OCI-LY3 (cell line): ENCODE measurements at regions not wholly inside any gene's neighbourhood (a gene's known extent, or its start where the extent isn't known, plus 50 kb on each side); places are given as distances from the start of the nearest gene placed in this dataset.

ENCODE experiments used
- H2AFZ ChIP-seq: fragments of 200-600, 300-600 bp; shearing (Covaris generic); 2 replicates; pipeline ENCODE4 v1.6.0; 2014; ENCODE audit warnings: antibody characterized with exemption, low read depth, low read length
- H3K27ac ChIP-seq: fragments of 200-600, 300-600 bp; sonication (generic); 2 replicates; pipeline ENCODE4 v1.5.1; 2014; ENCODE audit warnings: mild to moderate bottlenecking, low read length, moderate library complexity, mixed read lengths
- H3K27me3 ChIP-seq: fragments of 200-600, 300-600 bp; sonication (generic); 2 replicates; pipeline ENCODE4 v1.6.1; 2014; ENCODE audit warnings: low read depth, low read length, mixed read lengths
- H3K36me3 ChIP-seq: fragments of 200-600, 300-600 bp; sonication (generic); replicated peaks from 2 replicates; pipeline ENCODE3; 2014; ENCODE audit warnings: low read depth, low read length, mixed read lengths
- H3K4me1 ChIP-seq: fragments of 300-600, 200-600 bp; sonication (generic); 2 replicates; pipeline ENCODE4 v1.6.1; 2014; ENCODE audit warnings: low read length, mixed read lengths
- H3K4me2 ChIP-seq: fragments of 200-600, 300-600 bp; sonication (generic); 2 replicates; pipeline ENCODE4 v1.6.1; 2014; ENCODE audit warnings: low read length, mixed read lengths
- H3K4me3 ChIP-seq: fragments of 300-600, 200-600 bp; sonication (generic); 2 replicates; pipeline ENCODE4 v1.5.1; 2014; ENCODE audit warnings: antibody characterized with exemption, mild to moderate bottlenecking, low read length, moderate library complexity
- H3K79me2 ChIP-seq: fragments of 300-600, 200-600 bp; shearing (Covaris generic); 2 replicates; pipeline ENCODE4 v1.6.1; 2014; ENCODE audit warnings: mild to moderate bottlenecking, low read length, mixed read lengths
- H3K9ac ChIP-seq: fragments of 300-600, 200-600 bp; shearing (Covaris generic); 2 replicates; pipeline ENCODE4 v1.6.0; 2014; ENCODE audit warnings: mild to moderate bottlenecking, low read length, moderate library complexity
- H3K9me3 ChIP-seq: fragments of 200-600, 300-600 bp; shearing (Covaris generic); 2 replicates; pipeline ENCODE4 v1.6.1; 2014; ENCODE audit warnings: low read length, mixed read lengths; ENCODE audit not compliant: insufficient read depth
- H4K20me1 ChIP-seq: fragments of 200-600, 300-600 bp; sonication (generic); 2 replicates; pipeline ENCODE4 v1.6.1; 2016; ENCODE audit warnings: low read length, mixed read lengths; ENCODE audit not compliant: insufficient read depth
- EZH2phosphoT487 ChIP-seq: fragments of 200-600 bp; shearing (Covaris generic); IDR thresholded peaks from 2 replicates; pipeline ENCODE4 v1.6.1; 2018; ENCODE audit warnings: antibody characterized with exemption, mixed run types, low read depth
- TF ChIP-seq, protein P1 (sequence below): fragments of 200-600, 300-600 bp; sonication (generic); IDR thresholded peaks from 2 replicates; pipeline ENCODE4 v1.5.1; 2014; ENCODE audit warnings: antibody characterized with exemption, low read length, low read depth

DNA sequence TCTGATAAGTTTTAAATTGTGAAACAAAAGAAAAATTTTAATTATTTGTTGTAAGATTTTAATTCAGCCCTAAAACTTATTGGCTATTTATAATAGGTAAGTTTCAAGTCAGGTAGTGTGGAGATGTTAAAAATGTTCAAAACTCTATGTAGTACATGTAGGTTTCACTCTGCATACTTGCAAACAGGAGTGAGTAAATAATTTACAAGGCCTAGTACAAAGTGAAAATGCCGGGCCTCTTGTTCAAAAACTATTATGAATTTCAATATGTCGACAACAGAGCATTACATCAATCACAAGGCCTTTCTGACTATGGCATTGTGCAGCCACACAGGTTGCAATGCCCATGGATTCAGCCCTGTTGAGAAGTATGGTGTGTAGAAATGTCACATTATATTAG, 80.9 kb upstream of the GRIK2 start:
- Histone ChIP-seq H3K9me3 (no peaks in the 10 kb centered on the region), H3K27ac (no peak overlapping the region), H2AFZ (no peak overlapping the region), H3K36me3 (no peaks in the 10 kb centered on the region), H3K4me1 (no peaks in the 10 kb centered on the region), H3K9ac (no peak overlapping the region), H3K4me2 (no peak overlapping the region), H4K20me1 (no peaks in the 10 kb centered on the region), H3K4me3 (no peak overlapping the region), H3K79me2 (no peaks in the 10 kb centered on the region), H3K27me3 (no peaks in the 10 kb centered on the region)
- no peak for TF ChIP-seq EZH2phosphoT487
- TF ChIP-seq, protein P1, sequence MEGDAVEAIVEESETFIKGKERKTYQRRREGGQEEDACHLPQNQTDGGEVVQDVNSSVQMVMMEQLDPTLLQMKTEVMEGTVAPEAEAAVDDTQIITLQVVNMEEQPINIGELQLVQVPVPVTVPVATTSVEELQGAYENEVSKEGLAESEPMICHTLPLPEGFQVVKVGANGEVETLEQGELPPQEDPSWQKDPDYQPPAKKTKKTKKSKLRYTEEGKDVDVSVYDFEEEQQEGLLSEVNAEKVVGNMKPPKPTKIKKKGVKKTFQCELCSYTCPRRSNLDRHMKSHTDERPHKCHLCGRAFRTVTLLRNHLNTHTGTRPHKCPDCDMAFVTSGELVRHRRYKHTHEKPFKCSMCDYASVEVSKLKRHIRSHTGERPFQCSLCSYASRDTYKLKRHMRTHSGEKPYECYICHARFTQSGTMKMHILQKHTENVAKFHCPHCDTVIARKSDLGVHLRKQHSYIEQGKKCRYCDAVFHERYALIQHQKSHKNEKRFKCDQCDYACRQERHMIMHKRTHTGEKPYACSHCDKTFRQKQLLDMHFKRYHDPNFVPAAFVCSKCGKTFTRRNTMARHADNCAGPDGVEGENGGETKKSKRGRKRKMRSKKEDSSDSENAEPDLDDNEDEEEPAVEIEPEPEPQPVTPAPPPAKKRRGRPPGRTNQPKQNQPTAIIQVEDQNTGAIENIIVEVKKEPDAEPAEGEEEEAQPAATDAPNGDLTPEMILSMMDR = no peak

DNA sequence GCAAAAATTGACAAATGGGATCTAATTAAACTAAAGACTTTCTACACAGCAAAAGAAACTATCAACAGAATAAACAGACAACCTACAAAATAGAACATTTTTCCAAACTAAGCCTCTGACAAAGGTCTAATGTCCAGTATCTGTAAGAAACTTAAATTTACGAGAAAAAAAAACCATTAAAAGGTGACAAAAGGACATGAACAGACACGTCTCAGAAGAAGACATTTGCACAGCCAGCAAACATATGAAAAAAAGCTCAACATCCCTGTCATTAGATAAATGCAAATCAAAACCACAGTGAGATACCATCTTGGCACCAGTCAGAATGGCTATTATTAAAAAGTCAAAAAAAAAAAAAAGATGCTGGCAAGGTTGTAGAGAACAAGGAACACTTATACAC, 70.6 kb upstream of the GRIK2 start:
- H4K20me1 ChIP-seq = no peaks in the 10 kb centered on the region
- TF ChIP-seq, protein P1 = no peak
- no peak for TF ChIP-seq EZH2phosphoT487
- H3K27me3 ChIP-seq = no peaks in the 10 kb centered on the region
- H3K4me2 ChIP-seq = no peak overlapping the region
- no peak overlapping the region for H3K27ac ChIP-seq
- H3K4me3 ChIP-seq = no peak overlapping the region
- no peaks in the 10 kb centered on the region for H3K9me3 ChIP-seq
- no peaks in the 10 kb centered on the region for H3K36me3 ChIP-seq
- H2AFZ ChIP-seq = no peak overlapping the region
- H3K9ac ChIP-seq = no peak overlapping the region
- H3K4me1 ChIP-seq = no peaks in the 10 kb centered on the region
- H3K79me2 ChIP-seq = no peaks in the 10 kb centered on the region

DNA sequence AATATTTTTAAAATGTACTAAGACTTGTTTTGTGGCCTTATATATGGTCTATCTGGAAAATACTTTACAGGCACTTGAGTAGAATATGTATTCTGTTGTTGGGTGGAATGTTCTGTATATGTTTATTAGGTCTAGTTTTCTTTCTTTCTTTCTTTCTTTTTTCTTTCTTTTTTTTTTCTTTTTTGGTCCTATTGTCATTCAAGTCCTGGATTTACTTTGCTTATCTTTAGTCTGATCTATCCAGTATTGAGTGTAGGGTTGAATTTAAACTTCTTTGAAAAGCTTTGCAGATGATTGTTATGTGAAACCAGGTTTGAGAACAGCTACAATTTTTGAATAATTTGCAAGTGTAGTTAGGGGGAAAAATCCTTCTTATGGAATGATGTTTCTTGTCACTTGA, 67.1 kb upstream of the GRIK2 start:
- H3K4me1 ChIP-seq = no peaks in the 10 kb centered on the region
- H4K20me1 ChIP-seq = no peaks in the 10 kb centered on the region
- H3K4me2 ChIP-seq = no peak overlapping the region
- no peaks in the 10 kb centered on the region for H3K79me2 ChIP-seq
- no peak overlapping the region for H3K27ac ChIP-seq
- H3K27me3 ChIP-seq = no peaks in the 10 kb centered on the region
- H3K4me3 ChIP-seq = no peak overlapping the region
- H3K9me3 ChIP-seq = no peaks in the 10 kb centered on the region
- H3K36me3 ChIP-seq = no peaks in the 10 kb centered on the region
- H2AFZ ChIP-seq = no peak overlapping the region
- TF ChIP-seq, protein P1 = no peak
- no peak for TF ChIP-seq EZH2phosphoT487
- H3K9ac ChIP-seq = no peak overlapping the region

DNA sequence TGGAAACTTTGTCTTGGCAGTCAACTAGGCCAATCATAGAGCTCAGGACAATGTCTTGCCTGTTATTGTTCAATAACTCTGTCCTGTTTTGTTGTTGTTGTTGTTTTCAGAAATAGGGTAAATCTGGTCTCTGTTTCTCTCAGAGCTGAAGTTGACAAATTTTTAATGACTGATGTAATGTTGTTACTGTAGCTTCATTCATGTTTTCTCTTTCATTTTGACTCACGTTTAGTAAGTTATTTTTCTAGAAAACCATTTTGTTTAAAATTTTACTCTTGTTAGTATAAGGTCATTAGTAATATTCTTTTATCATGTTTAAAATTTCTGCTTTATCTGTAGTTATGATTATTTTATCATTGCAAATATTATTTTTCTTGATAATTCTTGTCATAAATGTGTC, 51.6 kb upstream of the GRIK2 start:
- H3K4me3 ChIP-seq = no peak overlapping the region
- H3K79me2 ChIP-seq = no peaks in the 10 kb centered on the region
- no peak overlapping the region for H2AFZ ChIP-seq
- H4K20me1 ChIP-seq = no peaks in the 10 kb centered on the region
- no peaks in the 10 kb centered on the region for H3K27me3 ChIP-seq
- TF ChIP-seq, protein P1 = no peak
- TF ChIP-seq EZH2phosphoT487 = no peak
- no peak overlapping the region for H3K4me2 ChIP-seq
- H3K9ac ChIP-seq = no peak overlapping the region
- no peak overlapping the region for H3K27ac ChIP-seq
- H3K9me3 ChIP-seq = no peaks in the 10 kb centered on the region
- H3K36me3 ChIP-seq = no peaks in the 10 kb centered on the region
- H3K4me1 ChIP-seq = no peaks in the 10 kb centered on the region
